ENCODE measurements at regions not wholly inside any gene's neighbourhood (a gene's known extent, or its start where the extent isn't known, plus 50 kb on each side); places are given as distances from the start of the nearest gene placed in this dataset.

DNA sequence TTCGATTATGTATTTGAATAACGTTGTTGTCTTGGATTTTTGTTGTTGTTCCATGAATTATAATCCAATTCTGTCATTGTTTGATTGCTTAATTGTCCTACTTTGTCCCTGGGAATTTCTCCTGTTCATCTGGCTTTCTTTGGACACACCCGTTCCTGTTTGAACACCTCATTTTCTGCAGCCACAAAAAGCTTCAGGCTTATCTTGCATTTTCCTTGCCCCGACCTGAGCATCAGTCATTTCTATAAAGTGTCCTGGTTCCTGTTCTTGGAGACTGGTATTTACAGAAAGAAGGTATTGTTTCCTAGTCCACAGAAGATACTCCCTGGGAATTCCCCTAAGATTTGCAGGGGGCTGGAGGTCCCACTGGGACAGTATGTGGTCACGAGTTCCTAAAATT lies 731.8 kb upstream of the ARGLU1 start:
- no peak for TF ChIP-seq CREM (IDR thresholded peaks at IDR 0.05; ENCODE audit: low read depth)
- TF ChIP-seq, protein P1, sequence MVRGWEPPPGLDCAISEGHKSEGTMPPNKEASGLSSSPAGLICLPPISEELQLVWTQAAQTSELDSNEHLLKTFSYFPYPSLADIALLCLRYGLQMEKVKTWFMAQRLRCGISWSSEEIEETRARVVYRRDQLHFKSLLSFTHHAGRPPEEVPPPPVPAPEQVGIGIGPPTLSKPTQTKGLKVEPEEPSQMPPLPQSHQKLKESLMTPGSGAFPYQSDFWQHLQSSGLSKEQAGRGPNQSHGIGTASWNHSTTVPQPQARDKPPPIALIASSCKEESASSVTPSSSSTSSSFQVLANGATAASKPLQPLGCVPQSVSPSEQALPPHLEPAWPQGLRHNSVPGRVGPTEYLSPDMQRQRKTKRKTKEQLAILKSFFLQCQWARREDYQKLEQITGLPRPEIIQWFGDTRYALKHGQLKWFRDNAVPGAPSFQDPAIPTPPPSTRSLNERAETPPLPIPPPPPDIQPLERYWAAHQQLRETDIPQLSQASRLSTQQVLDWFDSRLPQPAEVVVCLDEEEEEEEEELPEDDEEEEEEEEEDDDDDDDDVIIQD (CRISPR knock-in tag; IDR thresholded peaks at IDR 0.05): no peak
- no peak for TF ChIP-seq CCAR2 (IDR thresholded peaks at IDR 0.05; ENCODE audit: low read depth, low read length)
- TF ChIP-seq DPF2 (IDR thresholded peaks at IDR 0.05): no peak

All from K562 (cell line).